ENCODE measurements at regions not wholly inside any gene's neighbourhood (a gene's known extent, or its start where the extent isn't known, plus 50 kb on each side); places are given as distances from the start of the nearest gene placed in this dataset.
"Not testable (repeated sequence)": the region's sequence is repeated elsewhere in the genome, so short reads cannot be mapped to it uniquely, and the experiment has no call there.

DNA sequence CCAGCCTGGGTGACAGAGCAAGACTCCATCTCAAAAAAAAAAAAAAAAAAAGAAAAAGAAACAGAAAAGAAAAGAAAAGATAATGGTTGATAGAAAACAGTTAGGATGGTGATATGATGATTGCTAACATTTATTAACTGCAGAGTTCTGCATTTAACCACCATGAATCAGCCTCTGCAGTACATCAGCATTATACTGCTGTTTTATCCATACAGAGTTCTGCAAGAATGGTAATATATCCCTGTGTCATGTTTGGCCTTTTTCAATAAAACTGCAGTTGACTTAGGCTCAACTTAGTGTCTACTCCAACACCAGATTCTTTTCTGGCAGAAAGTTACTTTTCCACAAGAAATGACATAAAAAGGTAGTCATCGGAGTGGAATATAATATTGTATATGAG, 62.6 kb downstream of the DUSP6 start:
- no peak for DNase-seq (ENCODE audit: low spot score)

GRCh38 chr12:89288959-89289358, 63.3 kb downstream of the DUSP6 start:
- no peak for DNase-seq (ENCODE audit: low spot score)

DNA sequence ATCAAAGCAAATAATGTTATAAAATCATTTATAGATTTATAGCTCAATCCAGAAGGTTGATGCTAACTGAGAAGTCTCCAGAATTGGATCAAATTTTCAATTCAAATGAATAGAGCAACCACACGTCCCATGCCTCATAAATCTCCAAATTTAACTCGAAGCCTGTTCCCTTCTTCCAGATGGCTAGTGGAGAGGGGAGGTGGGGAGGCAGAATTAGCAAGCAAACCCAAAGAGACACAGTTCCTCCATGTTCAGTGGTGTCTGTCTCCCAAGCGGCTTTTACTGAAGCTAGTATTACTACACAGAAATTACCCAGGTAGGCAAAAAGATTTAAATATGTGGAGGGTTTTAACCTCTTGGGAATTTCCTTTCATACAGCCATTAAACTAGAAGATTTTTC, 65.8 kb downstream of the DUSP6 start:
- DNase-seq (ENCODE audit: low spot score), result no peak

DNA sequence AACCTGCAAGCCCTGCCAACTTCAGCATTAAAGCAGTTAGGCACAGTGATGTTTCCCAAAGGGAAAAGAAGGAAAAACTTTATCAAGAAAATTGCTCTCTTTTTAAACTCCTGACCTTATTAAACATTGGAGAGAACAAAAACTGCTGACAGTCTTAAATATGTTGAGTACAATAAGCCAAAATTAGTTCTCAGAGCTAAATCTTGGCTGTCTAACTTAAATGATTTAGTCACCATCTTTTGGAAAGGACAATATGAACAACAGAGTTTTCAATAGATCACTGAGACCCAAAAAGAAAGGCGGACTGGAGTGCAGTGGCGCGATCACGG, 70.8 kb downstream of the DUSP6 start:
- DNase-seq (ENCODE audit: low spot score), result no peak

DNA sequence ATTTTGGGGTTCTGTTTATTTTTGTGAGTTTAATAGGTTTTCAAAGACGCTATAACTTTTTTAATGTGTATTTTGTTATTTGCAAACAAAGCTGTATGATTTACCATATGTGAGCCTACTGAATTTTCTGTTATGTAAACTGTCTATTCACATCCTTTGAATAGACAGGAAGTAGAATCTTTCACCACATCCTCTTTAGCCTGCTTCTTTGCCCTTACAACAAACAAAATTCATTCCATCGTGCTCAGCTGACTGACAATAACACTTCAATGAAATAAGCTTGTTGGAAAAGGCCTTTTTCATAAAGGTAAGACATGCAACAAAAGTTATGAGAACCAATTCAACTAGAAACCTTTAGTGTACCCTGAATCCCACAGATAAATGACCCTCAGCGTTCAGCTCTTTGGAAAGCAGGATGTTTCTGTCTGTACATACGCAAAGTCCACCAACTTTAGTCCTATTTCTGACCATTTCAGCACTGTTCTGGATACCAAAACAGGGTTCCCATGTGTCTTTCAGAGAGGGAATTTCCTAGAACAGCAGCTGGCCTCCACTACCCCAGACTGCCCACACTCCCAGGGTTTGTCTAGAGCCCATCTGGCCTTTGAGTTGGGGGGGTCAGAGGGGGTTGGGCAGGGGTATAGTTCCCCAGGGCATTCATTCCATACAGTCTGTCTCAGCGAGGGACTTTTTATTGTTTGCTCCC, 71.3 kb downstream of the DUSP6 start:
- no peak for DNase-seq (ENCODE audit: low spot score)

DNA sequence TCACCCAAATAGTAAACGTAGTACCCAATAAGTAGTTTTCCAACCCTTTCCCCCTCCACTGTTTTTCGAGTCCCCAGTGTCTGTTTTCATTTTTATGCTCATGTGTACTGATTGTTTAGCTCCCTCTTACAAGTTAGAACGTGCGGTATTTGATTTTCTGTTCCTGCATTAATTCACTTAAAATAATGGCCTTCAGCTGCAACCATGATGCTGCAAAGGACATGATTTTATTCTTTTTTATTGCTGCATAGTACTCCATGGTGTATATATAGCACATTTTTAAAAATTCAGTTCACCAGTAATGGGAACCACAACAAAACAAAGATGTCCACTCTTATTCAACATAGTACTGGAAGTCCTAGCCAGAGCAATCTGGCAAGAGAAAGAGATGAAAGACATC, 72.8 kb downstream of the DUSP6 start:
- no peak for DNase-seq (ENCODE audit: low spot score)

DNA sequence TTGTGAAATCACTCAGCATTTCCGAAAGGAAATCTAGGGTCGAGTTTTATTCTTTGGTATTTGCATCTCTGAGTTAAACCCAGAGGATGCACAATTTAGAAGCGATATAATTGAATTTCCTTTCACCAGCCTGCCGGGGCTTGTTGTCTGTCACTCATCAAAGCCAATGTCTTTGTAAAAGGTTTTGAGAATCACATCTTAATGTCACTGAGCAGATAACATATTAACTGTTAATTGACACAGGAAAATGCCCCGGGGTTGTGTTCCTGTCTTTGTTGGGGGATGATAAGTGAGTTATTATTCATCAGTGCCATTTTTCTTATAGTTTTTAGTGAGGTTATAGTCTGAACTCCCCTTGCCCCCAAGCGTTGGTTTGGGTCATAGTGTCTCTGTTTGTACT, 73.4 kb downstream of the DUSP6 start:
- no peak for DNase-seq (ENCODE audit: low spot score)

GRCh38 chr12:89278169-89278568, 74.1 kb downstream of the DUSP6 start:
- no peak for DNase-seq (ENCODE audit: low spot score)

DNA sequence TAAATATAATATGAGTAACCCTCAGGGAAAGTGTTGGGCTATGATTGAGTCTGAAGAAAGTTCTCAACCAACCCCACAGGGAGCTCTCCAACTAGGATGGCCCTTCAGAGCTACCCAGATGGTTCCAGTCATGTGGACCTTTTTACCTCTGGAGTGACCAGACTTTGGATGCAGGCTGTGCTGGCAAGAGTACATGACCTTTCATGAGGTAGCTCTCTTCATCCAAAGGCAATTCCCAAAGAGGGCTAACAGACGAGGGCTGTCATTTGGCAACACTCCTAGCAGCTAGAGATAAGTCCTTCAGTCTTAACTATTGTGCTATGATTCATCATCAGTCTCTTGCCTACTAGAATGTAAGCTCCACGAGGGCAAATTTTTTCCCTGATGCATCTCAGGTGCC, 75.4 kb downstream of the DUSP6 start:
- no peak for DNase-seq (ENCODE audit: low spot score)

DNA sequence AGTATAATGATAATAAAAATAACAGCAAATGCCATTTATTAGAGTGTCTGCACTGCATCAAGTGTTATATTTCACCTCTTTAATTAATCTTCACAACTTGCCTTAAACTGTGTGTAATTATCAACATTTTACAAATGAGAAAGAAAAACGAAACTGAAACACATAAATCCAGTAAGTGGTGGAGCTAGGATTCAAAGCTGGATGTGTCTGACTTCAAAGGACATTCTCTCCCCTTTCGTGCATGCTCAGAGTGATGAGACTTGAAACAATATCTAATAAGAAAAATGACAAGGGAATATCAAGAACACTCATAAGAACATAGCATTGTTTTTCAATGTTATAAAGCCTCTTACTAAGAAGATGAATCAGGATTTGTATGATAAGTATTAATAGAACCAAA, 78.8 kb downstream of the DUSP6 start:
- no peak for DNase-seq (ENCODE audit: low spot score)

DNA sequence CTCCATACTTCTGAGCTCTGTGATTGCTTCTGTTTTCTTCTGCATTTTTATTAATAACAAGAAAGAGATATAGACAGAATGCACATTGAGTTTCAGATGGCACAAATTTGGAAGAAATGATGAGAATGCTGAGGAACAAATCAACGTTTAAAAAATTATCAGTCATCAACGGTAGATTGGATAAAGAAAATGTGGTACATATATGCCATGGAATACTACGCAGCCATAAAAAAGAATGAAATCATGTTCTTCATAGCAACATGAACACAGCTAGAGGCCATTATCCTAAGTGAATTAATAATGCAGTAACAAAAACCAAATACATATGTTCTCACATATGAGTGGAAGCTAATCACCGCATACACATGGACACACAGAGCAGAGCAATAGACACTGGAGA, 81.8 kb downstream of the DUSP6 start:
- no peak for DNase-seq (ENCODE audit: low spot score)

- no peak for DNase-seq (ENCODE audit: low spot score)
These were observed 83.1 kb downstream of the DUSP6 start for GRCh38 chr12:89269174-89269573.

- DNase-seq (ENCODE audit: low spot score), result no peak
These were observed 84.9 kb downstream of the DUSP6 start for GRCh38 chr12:89267404-89267803.

- not testable (repeated sequence) for DNase-seq (ENCODE audit: low spot score)
These were observed 85.6 kb downstream of the DUSP6 start for GRCh38 chr12:89266574-89267188.

DNA sequence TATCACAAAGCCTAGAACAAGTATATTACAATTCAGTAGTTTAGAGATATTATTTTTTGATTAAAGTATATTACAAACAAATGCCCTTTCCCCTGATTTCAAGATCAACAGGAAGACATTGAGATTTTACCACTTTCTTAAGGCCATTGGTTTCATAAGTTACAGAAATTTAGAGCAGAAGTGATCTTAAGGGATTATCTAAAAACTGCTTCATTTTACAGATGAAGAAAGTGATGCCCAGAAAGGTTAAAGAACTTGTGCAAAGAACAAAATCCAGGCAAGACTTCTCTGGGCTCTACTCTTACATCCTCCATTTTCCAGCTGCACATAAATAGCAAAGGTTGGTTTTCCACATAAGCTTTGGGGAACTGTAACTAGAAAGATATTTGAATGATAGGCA, 87.5 kb downstream of the DUSP6 start:
- no peak for DNase-seq (ENCODE audit: low spot score)

DNA sequence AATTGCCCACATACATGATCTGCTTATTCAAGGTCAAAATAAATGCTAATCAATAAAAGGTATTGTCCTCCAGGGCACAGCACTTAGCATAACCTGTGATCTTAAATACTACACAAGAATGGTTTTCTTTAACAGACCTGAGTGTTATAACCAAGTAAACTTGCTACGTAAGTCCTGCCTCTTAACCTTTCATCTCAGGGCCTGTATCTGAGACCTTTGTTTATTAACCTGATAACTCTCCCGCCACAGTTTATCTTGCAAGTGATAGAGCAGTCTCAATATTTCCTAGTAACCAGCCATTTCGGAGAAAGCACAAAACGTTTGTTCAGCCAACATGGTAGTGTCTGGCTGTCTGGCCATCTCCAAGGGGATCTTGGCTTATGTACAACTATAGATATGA, 88.4 kb downstream of the DUSP6 start:
- no peak for DNase-seq (ENCODE audit: low spot score)

- DNase-seq (ENCODE audit: low spot score), result no peak
These were observed 89.3 kb downstream of the DUSP6 start for GRCh38 chr12:89262855-89263552.

DNA sequence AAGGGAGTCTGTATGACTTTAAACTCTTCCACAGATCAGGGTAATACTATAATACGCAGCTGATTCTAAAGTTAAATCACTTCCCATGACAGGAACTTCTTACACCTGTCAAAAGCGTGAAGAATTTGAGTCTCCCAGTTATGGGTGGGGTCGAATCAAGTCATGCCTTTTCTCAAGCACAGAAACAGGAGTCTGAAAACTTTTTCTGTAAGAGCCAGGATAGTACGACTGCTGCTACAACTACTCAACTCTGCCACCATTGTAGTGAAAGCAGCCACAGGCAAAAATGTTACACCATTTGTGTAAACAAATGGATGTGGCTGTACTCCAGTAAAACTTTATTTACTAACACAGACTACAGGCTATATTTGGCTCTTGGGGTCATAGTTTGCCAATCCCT, 90.3 kb downstream of the DUSP6 start:
- no peak for DNase-seq (ENCODE audit: low spot score)

DNA sequence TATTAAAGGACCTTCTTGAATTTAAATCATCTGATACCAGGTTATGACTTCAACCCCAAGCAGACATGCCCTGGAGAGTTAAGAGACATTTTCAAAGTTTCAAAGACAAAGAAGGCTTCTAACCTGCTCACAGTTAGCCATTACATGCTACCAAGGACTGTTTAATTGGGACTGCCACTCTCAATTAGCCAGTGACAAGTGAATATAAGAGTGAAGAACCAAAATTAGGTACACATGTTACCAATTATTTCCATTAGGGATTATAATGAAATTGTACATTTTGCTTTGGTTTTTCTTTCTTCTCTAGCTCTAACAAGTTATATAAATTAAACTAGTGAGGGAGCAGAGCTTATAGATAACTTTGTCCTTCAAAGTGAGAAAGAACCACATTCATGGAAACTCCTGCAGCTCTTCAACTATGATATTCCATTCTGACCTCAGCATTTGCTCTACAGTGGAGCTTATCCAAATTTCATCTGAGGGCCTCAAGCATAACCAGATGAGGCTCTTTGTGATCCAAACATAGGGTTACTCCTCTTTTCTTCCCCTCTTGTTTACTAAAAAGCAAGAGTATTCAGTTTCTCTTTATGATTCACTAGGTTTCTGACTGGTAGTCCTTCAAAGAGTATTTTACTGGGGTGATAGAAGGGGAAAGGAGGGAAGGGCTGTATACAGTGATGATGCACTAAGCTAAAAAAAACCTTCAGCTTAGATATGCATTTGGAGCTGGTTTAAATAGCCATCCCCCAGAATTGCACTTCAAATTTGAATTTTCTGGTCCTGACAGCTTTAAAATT, 91.3 kb downstream of the DUSP6 start:
- no peak for DNase-seq (ENCODE audit: low spot score)

DNA sequence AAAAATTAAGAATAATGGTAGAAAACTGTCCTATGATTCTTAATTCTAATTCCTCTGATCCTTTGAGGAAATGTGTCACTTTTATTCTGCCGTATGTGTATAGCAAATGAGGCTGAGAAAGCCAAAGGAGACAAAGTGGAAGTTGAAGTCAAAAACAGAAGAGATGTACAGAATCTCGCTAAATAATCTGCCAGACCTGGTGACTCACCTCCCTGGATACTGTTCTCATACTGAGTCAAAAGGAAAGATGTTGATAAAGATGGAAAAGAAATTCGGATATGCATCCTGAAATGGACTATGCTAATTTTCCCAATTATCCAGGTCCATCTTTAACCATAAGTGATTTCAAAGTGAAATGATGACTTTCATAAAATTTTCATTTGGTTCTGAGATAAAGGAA, 92.5 kb downstream of the DUSP6 start:
- no peak for DNase-seq (ENCODE audit: low spot score)

- no peak for DNase-seq (ENCODE audit: low spot score)
These were observed 93.9 kb downstream of the DUSP6 start for GRCh38 chr12:89258240-89258969.

GRCh38 chr12:89257340-89257739, 95.0 kb downstream of the DUSP6 start:
- no peak for DNase-seq (ENCODE audit: low spot score)

Measured in AG08396 (cell line).